ENCODE measurements at regions not wholly inside any gene's neighbourhood (a gene's known extent, or its start where the extent isn't known, plus 50 kb on each side); places are given as distances from the start of the nearest gene placed in this dataset.
A peak's percentile ranks its signal among the peaks of the same experiment; 100 is the strongest.

- DNase-seq: no peak
Observed at GRCh38 chr2:19807866-19808265, 93.9 kb downstream of the TTC32 start.

GRCh38 chr2:19807346-19807745 lies 94.4 kb downstream of the TTC32 start:
- DNase-seq: no peak

GRCh38 chr2:19806591-19806990 lies 95.2 kb downstream of the TTC32 start:
- DNase-seq: no peak

- DNase-seq: no peak
Observed at GRCh38 chr2:19806131-19806530, 95.7 kb downstream of the TTC32 start.

- DNase-seq: no peak
Observed at GRCh38 chr2:19805266-19805665, 96.5 kb downstream of the TTC32 start.

GRCh38 chr2:19804639-19805260 lies 97.0 kb downstream of the TTC32 start:
- DNase-seq: no peak

GRCh38 chr2:19802086-19802841 lies 99.5 kb downstream of the TTC32 start:
- DNase-seq: no peak

GRCh38 chr2:19801367-19802080 lies 100.3 kb downstream of the TTC32 start:
- peak; percentile 29 to 74 for DNase-seq

GRCh38 chr2:19800796-19801195 lies 101.0 kb downstream of the TTC32 start:
- DNase-seq: no peak

GRCh38 chr2:19799881-19800780 lies 101.7 kb downstream of the TTC32 start:
- no peak for DNase-seq

GRCh38 chr2:19797871-19798270 lies 103.9 kb downstream of the TTC32 start:
- DNase-seq: no peak

- DNase-seq: no peak
Observed at GRCh38 chr2:19797243-19797810, 104.5 kb downstream of the TTC32 start.

- DNase-seq: no peak
Observed at GRCh38 chr2:19796035-19796695, 105.6 kb downstream of the TTC32 start.

- DNase-seq: no peak
Observed at GRCh38 chr2:19793132-19793750, 108.5 kb downstream of the TTC32 start.

- DNase-seq: peak in 1 of 2 experiments; percentile 11
Observed at GRCh38 chr2:19790291-19790690, 111.5 kb downstream of the TTC32 start.

- no peak for DNase-seq
Observed at GRCh38 chr2:19787134-19787533, 114.6 kb downstream of the TTC32 start.

- no peak for DNase-seq
Observed at GRCh38 chr2:19786408-19787058, 115.2 kb downstream of the TTC32 start.

GRCh38 chr2:19785867-19786266 lies 115.9 kb downstream of the TTC32 start:
- no peak for DNase-seq

GRCh38 chr2:19785447-19785846 lies 116.3 kb downstream of the TTC32 start:
- no peak for DNase-seq

- no peak for DNase-seq
Observed at GRCh38 chr2:19784456-19784855, 117.3 kb downstream of the TTC32 start.

GRCh38 chr2:19783935-19784334 lies 117.8 kb downstream of the TTC32 start:
- no peak for DNase-seq
